ENCODE measurements at regions not wholly inside any gene's neighbourhood (a gene's known extent, or its start where the extent isn't known, plus 50 kb on each side); places are given as distances from the start of the nearest gene placed in this dataset.

DNA sequence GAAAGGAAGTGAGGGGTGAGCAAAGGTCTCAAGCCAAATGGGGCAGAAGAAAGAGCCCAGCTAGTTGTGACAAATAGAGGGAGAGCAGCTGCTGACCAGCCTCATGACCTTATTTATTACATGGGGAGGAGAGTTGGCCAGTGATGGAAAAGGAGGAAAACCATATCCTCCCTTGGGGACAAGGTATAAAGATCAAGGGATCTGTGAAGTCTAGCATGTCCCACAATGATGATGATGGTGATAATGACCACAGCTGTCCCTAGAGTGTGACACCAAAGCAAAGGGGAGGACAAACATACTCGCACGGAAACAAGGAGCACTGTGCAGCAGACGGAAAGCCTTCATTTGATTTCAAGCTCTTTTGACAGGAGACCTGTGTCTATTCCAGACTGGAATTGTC, 190.4 kb upstream of the MCHR2 start:
- no peak for DNase-seq
- Histone ChIP-seq H2AFZ (no peak overlapping the region), H3K36me3 (ENCODE audit: low read depth) (no peaks in the 10 kb centered on the region), H4K20me1 (ENCODE audit: insufficient read depth) (no peaks in the 10 kb centered on the region), H3K27me3 (ENCODE audit: insufficient read depth, low read depth) (no peaks in the 10 kb centered on the region), H3K27ac (no peak overlapping the region), H3F3A (ENCODE audit: insufficient read depth, low read depth) (no peaks in the 10 kb centered on the region), H3K4me1 (replicated peaks; ENCODE audit: insufficient read depth) (no peaks in the 10 kb centered on the region), H3K9me2 (ENCODE audit: insufficient read depth) (no peaks in the 10 kb centered on the region), H3K79me2 (ENCODE audit: low read depth) (no peaks in the 10 kb centered on the region), H3K4me2 (no peak overlapping the region), H3K9me3 (ENCODE audit: insufficient read depth, low read depth) (no peaks in the 10 kb centered on the region), H3K4me3 (no peak overlapping the region)
- POLR2A ChIA-PET (ENCODE audit: unreplicated experiment), result no interaction called here
- no peak for TF ChIP-seq EZH2 (IDR thresholded peaks at IDR 0.05; ENCODE audit: low read depth)
- TF ChIP-seq, protein P1, sequence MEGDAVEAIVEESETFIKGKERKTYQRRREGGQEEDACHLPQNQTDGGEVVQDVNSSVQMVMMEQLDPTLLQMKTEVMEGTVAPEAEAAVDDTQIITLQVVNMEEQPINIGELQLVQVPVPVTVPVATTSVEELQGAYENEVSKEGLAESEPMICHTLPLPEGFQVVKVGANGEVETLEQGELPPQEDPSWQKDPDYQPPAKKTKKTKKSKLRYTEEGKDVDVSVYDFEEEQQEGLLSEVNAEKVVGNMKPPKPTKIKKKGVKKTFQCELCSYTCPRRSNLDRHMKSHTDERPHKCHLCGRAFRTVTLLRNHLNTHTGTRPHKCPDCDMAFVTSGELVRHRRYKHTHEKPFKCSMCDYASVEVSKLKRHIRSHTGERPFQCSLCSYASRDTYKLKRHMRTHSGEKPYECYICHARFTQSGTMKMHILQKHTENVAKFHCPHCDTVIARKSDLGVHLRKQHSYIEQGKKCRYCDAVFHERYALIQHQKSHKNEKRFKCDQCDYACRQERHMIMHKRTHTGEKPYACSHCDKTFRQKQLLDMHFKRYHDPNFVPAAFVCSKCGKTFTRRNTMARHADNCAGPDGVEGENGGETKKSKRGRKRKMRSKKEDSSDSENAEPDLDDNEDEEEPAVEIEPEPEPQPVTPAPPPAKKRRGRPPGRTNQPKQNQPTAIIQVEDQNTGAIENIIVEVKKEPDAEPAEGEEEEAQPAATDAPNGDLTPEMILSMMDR (conservative IDR thresholded peaks at IDR 0.05), result no peak
- BruUV-seq (replicated peaks), result no TSS peak
- CTCF ChIA-PET, result no interaction called here
- intact Hi-C loops (cut with micrococcal nuclease; ENCODE audit: unreplicated experiment), result no loop called here

- no peaks in the 10 kb centered on the region for H3F3A ChIP-seq (ENCODE audit: insufficient read depth, low read depth)
- no TSS peak for BruUV-seq (replicated peaks)
- intact Hi-C loops (cut with micrococcal nuclease; ENCODE audit: unreplicated experiment), result no loop called here
- peaks cover 1% of the 10 kb centered on the region for H3K4me1 ChIP-seq (replicated peaks; ENCODE audit: insufficient read depth)
- H3K27me3 ChIP-seq (ENCODE audit: insufficient read depth, low read depth), result no peaks in the 10 kb centered on the region
- no peaks in the 10 kb centered on the region for H4K20me1 ChIP-seq (ENCODE audit: insufficient read depth)
- H3K4me3 ChIP-seq, result no peak overlapping the region
- H3K4me2 ChIP-seq, result no peak overlapping the region
- no peak overlapping the region for H3K27ac ChIP-seq
- TF ChIP-seq EZH2 (IDR thresholded peaks at IDR 0.05; ENCODE audit: low read depth), result no peak
- TF ChIP-seq, protein P1 (conservative IDR thresholded peaks at IDR 0.05), result no peak
- H3K79me2 ChIP-seq (ENCODE audit: low read depth), result no peaks in the 10 kb centered on the region
- ChIA-PET CTCF (no interaction called here), POLR2A (ENCODE audit: unreplicated experiment) (no interaction called here)
- H3K9me3 ChIP-seq (ENCODE audit: insufficient read depth, low read depth), result no peaks in the 10 kb centered on the region
- H3K36me3 ChIP-seq (ENCODE audit: low read depth), result no peaks in the 10 kb centered on the region
- no peaks in the 10 kb centered on the region for H3K9me2 ChIP-seq (ENCODE audit: insufficient read depth)
- no peak for DNase-seq
- H2AFZ ChIP-seq, result peak overlapping the region; percentile 65; the same call in 1 of the 2 replicates
Observed at GRCh38 chr6:100182313-100182712, 188.3 kb upstream of the MCHR2 start.

- no peaks in the 10 kb centered on the region for H3K9me2 ChIP-seq (ENCODE audit: insufficient read depth)
- no peaks in the 10 kb centered on the region for H3K79me2 ChIP-seq (ENCODE audit: low read depth)
- H3K9me3 ChIP-seq (ENCODE audit: insufficient read depth, low read depth), result no peaks in the 10 kb centered on the region
- ChIA-PET CTCF (no interaction called here), POLR2A (ENCODE audit: unreplicated experiment) (no interaction called here)
- BruUV-seq (replicated peaks), result no TSS peak
- H3K27ac ChIP-seq, result no peak overlapping the region
- no peak overlapping the region for H3K4me2 ChIP-seq
- H2AFZ ChIP-seq, result no peak overlapping the region
- H3K27me3 ChIP-seq (ENCODE audit: insufficient read depth, low read depth), result no peaks in the 10 kb centered on the region
- TF ChIP-seq EZH2 (IDR thresholded peaks at IDR 0.05; ENCODE audit: low read depth), result no peak
- TF ChIP-seq, protein P1 (conservative IDR thresholded peaks at IDR 0.05), result no peak
- no peak overlapping the region for H3K4me3 ChIP-seq
- no peaks in the 10 kb centered on the region for H4K20me1 ChIP-seq (ENCODE audit: insufficient read depth)
- intact Hi-C loops (cut with micrococcal nuclease; ENCODE audit: unreplicated experiment), result no loop called here
- H3F3A ChIP-seq (ENCODE audit: insufficient read depth, low read depth), result peaks cover 7% of the 10 kb centered on the region; the same call in 1 of the 2 replicates
- H3K4me1 ChIP-seq (replicated peaks; ENCODE audit: insufficient read depth), result peaks cover 11% of the 10 kb centered on the region
- DNase-seq, result no peak
- H3K36me3 ChIP-seq (ENCODE audit: low read depth), result no peaks in the 10 kb centered on the region
Observed at GRCh38 chr6:100181309-100181708, 187.3 kb upstream of the MCHR2 start.
